ENCODE measurements at regions not wholly inside any gene's neighbourhood (a gene's known extent, or its start where the extent isn't known, plus 50 kb on each side); places are given as distances from the start of the nearest gene placed in this dataset.
"Not testable (repeated sequence)": the region's sequence is repeated elsewhere in the genome, so short reads cannot be mapped to it uniquely, and the experiment has no call there.

GRCh38 chr9:7554699-7555098 is 244.9 kb downstream of the DMAC1 start:
- no peak for DNase-seq (ENCODE audit: low read depth)
- no peak overlapping the region for H3K4me3 ChIP-seq (ENCODE audit: low read depth, low read length)

GRCh38 chr9:7552706-7553105 is 246.9 kb downstream of the DMAC1 start:
- DNase-seq (ENCODE audit: low read depth); H3K4me3 ChIP-seq (ENCODE audit: low read depth, low read length): not testable (repeated sequence)

- no peak overlapping the region for H3K4me3 ChIP-seq (ENCODE audit: low read depth, low read length)
These were observed 250.3 kb downstream of the DMAC1 start for GRCh38 chr9:7549249-7549648.

GRCh38 chr9:7546261-7546660 is 253.3 kb downstream of the DMAC1 start:
- no peak for DNase-seq (ENCODE audit: low read depth)
- H3K4me3 ChIP-seq (ENCODE audit: low read depth, low read length), result no peak overlapping the region

More at GRCh38 chr9:7549249-7549648, 250.3 kb downstream of the DMAC1 start:
- no peak for DNase-seq (ENCODE audit: low read depth)

- no peak for DNase-seq (ENCODE audit: low read depth)
- no peak overlapping the region for H3K4me3 ChIP-seq (ENCODE audit: low read depth, low read length)
These were observed 254.0 kb downstream of the DMAC1 start for GRCh38 chr9:7545371-7546165.

GRCh38 chr9:7542693-7543092 is 256.9 kb downstream of the DMAC1 start:
- H3K4me3 ChIP-seq (ENCODE audit: low read depth, low read length), result no peak overlapping the region
- no peak for DNase-seq (ENCODE audit: low read depth)

GRCh38 chr9:7542126-7542525 is 257.5 kb downstream of the DMAC1 start:
- DNase-seq (ENCODE audit: low read depth), result no peak
- H3K4me3 ChIP-seq (ENCODE audit: low read depth, low read length), result no peak overlapping the region

GRCh38 chr9:7536310-7536939 is 263.2 kb downstream of the DMAC1 start:
- no peak overlapping the region for H3K4me3 ChIP-seq (ENCODE audit: low read depth, low read length)
- DNase-seq (ENCODE audit: low read depth), result peak; percentile 9

- H3K4me3 ChIP-seq (ENCODE audit: low read depth, low read length), result no peak overlapping the region
- DNase-seq (ENCODE audit: low read depth), result no peak
These were observed 265.2 kb downstream of the DMAC1 start for GRCh38 chr9:7534211-7534935.

- H3K4me3 ChIP-seq (ENCODE audit: low read depth, low read length), result no peak overlapping the region
- no peak for DNase-seq (ENCODE audit: low read depth)
These were observed 266.0 kb downstream of the DMAC1 start for GRCh38 chr9:7533376-7534090.

GRCh38 chr9:7523426-7524043 is 276.0 kb downstream of the DMAC1 start:
- no peak for DNase-seq (ENCODE audit: low read depth)

GRCh38 chr9:7520396-7520795 is 279.2 kb downstream of the DMAC1 start:
- no peak for DNase-seq (ENCODE audit: low read depth)
- H3K4me3 ChIP-seq (ENCODE audit: low read depth, low read length), result no peak overlapping the region

More at GRCh38 chr9:7523426-7524043, 276.0 kb downstream of the DMAC1 start:
- no peak overlapping the region for H3K4me3 ChIP-seq (ENCODE audit: low read depth, low read length)

- DNase-seq (ENCODE audit: low read depth), result no peak
- H3K4me3 ChIP-seq (ENCODE audit: low read depth, low read length), result no peak overlapping the region
These were observed 283.2 kb downstream of the DMAC1 start for GRCh38 chr9:7516376-7516775.

- no peak for DNase-seq (ENCODE audit: low read depth)
- no peak overlapping the region for H3K4me3 ChIP-seq (ENCODE audit: low read depth, low read length)
These were observed 289.4 kb downstream of the DMAC1 start for GRCh38 chr9:7510199-7510598.

- H3K4me3 ChIP-seq (ENCODE audit: low read depth, low read length), result no peak overlapping the region
- DNase-seq (ENCODE audit: low read depth), result no peak
These were observed 289.9 kb downstream of the DMAC1 start for GRCh38 chr9:7509576-7510145.

- DNase-seq (ENCODE audit: low read depth), result no peak
- no peak overlapping the region for H3K4me3 ChIP-seq (ENCODE audit: low read depth, low read length)
These were observed 291.1 kb downstream of the DMAC1 start for GRCh38 chr9:7508516-7508915.

GRCh38 chr9:7507566-7508270 is 291.9 kb downstream of the DMAC1 start:
- H3K4me3 ChIP-seq (ENCODE audit: low read depth, low read length), result no peak overlapping the region
- DNase-seq (ENCODE audit: low read depth), result no peak

GRCh38 chr9:7507026-7507425 is 292.6 kb downstream of the DMAC1 start:
- H3K4me3 ChIP-seq (ENCODE audit: low read depth, low read length), result no peak overlapping the region
- no peak for DNase-seq (ENCODE audit: low read depth)
